A549 (cell line): ENCODE measurements at regions not wholly inside any gene's neighbourhood (a gene's known extent, or its start where the extent isn't known, plus 50 kb on each side); places are given as distances from the start of the nearest gene placed in this dataset.

Source experiments
- ATAC-seq, 2 experiments: fragments of 200-7000 bp in 1 of 2; fragments of >200 bp in 1 of 2; cut with Nextera tagmentation in 1 of 2; cut with Tn5 transposase in 1 of 2; 3 replicates each; pipeline versions ENCODE4 v1.8.0 to v1.9.1; 2018 to 2020; ENCODE audit warnings: mild to moderate bottlenecking in 1 of 2, moderate library complexity in 1 of 2
- CTCF ChIA-PET: fragments of 300-600 bp; sonication (Branson Sonifier 250); formaldehyde crosslinking; extraction: SDS; loops from one replicate; lab custom pipeline; 2021; ENCODE audit warnings: antibody characterized with exemption, inconsistent platforms; lab: Yijun Ruan, JAX
- POLR2A ChIA-PET: fragments of 350-600 bp; formaldehyde crosslinking; extraction: SDS; loops from one replicate; lab custom pipeline; 2021; ENCODE audit warnings: antibody characterized with exemption, inconsistent platforms; lab: Yijun Ruan, JAX
- DNase-seq, 2 experiments: peaks; one replicate each; pipeline versions ENCODE4 v3.0.0 to v3.0.0-alpha.2; 2011 to 2016; ENCODE audit warnings: low read depth in 1 of 2, low spot score in 1 of 2
- FAIRE-seq: peaks from 2 replicates; lab custom pipeline; 2011; peaks lifted over from hg19 to GRCh38; lab: Jason Lieb, UNC
- H3K27ac ChIP-seq, 2 experiments: fragments of >200 bp; sonication (Bioruptor Twin); formaldehyde crosslinking; 3 replicates each; pipeline ENCODE4 v1.5.1; 2016 to 2017
- H3K4me1 ChIP-seq: fragments of >200 bp; sonication (Bioruptor Twin); formaldehyde crosslinking; 3 replicates; pipeline ENCODE4 v1.6.1; 2016
- H3K4me2 ChIP-seq: fragments of >200 bp; sonication (Bioruptor Twin); formaldehyde crosslinking; 3 replicates; pipeline ENCODE4 v1.6.1; 2016
- H3K4me3 ChIP-seq: fragments of >200 bp; sonication (Bioruptor Twin); formaldehyde crosslinking; 3 replicates; pipeline ENCODE4 v1.5.1; 2016
- H3K9me3 ChIP-seq: fragments of >200 bp; sonication (Bioruptor Twin); formaldehyde crosslinking; 3 replicates; pipeline ENCODE4 v1.6.1; 2016
- BHLHE40 ChIP-seq: IDR thresholded peaks from 2 replicates; pipeline ENCODE4 v1.6.1; 2012; ENCODE audit warnings: low read depth, low read length, inconsistent platforms
- CHD2 ChIP-seq: fragments of 150-350 bp; IDR thresholded peaks from 2 replicates; pipeline ENCODE4 v1.6.1; 2014; ENCODE audit warnings: low read length; ENCODE audit not compliant: partially characterized antibody
- CHD4 ChIP-seq: fragments of 200-600 bp; sonication (generic); IDR thresholded peaks from 2 replicates; pipeline ENCODE4 v1.6.1; 2016; ENCODE audit warnings: antibody characterized with exemption, mild to moderate bottlenecking, borderline replicate concordance
- EHMT2 ChIP-seq: fragments of 200-600 bp; sonication (generic); IDR thresholded peaks from 2 replicates; pipeline ENCODE4 v1.6.1; 2016; ENCODE audit warnings: antibody characterized with exemption, low read depth, mild to moderate bottlenecking, moderate library complexity
- EP300 ChIP-seq, 2 experiments: fragments of >200 bp; sonication (Bioruptor Twin); formaldehyde crosslinking; IDR thresholded peaks; 2 replicates in 1 of 2; 3 replicates in 1 of 2; pipeline ENCODE4 v1.6.1; 2016 to 2017
- FOSL2 ChIP-seq, 2 experiments: fragments of 450-650 bp in 1 of 2; fragments of >200 bp in 1 of 2; sonication (Bioruptor Twin) in 1 of 2; formaldehyde crosslinking; IDR thresholded peaks; 2 replicates each; pipeline versions ENCODE4 v1.5.0 to v1.6.1; 2016 to 2020; ENCODE audit warnings: mild to moderate bottlenecking in 1 of 2, moderate library complexity in 1 of 2
- FOXS1 ChIP-seq: fragments of 250-450 bp; sonication (Bioruptor Pico); IDR thresholded peaks from 2 replicates; pipeline ENCODE4 v1.5.0; 2020; ENCODE audit warnings: mild to moderate bottlenecking, moderate library complexity
- HDAC2 ChIP-seq: fragments of 200-600 bp; sonication (generic); IDR thresholded peaks from 2 replicates; pipeline ENCODE4 v1.6.1; 2016
- HOXB13 ChIP-seq: fragments of 250-450 bp; sonication (Bioruptor Pico); IDR thresholded peaks from 2 replicates; pipeline ENCODE4 v1.5.0; 2020; ENCODE audit warnings: low read depth, mild to moderate bottlenecking, moderate library complexity
- HOXB5 ChIP-seq: fragments of 250-450 bp; sonication (Bioruptor Pico); IDR thresholded peaks from 2 replicates; pipeline ENCODE4 v1.5.0; 2020; ENCODE audit warnings: mild to moderate bottlenecking, moderate library complexity
- KDM1A ChIP-seq: fragments of 200-600 bp; sonication (generic); IDR thresholded peaks from 2 replicates; pipeline ENCODE4 v1.6.1; 2016; ENCODE audit warnings: low read depth, mild to moderate bottlenecking
- MYC ChIP-seq: IDR thresholded peaks from 2 replicates; pipeline ENCODE4 v1.6.1; 2012; ENCODE audit warnings: mild to moderate bottlenecking, inconsistent platforms, low read length, improper control_type of control experiment, borderline replicate concordance
- NR3C1 ChIP-seq: fragments of >200 bp; sonication (Bioruptor Twin); formaldehyde crosslinking; IDR thresholded peaks from 3 replicates; pipeline ENCODE4 v1.6.1; 2017
- PHF8 ChIP-seq: fragments of 200-600 bp; sonication (generic); IDR thresholded peaks from 2 replicates; pipeline ENCODE4 v1.6.1; 2016; ENCODE audit warnings: low read depth, mild to moderate bottlenecking, antibody characterized with exemption, moderate library complexity, borderline replicate concordance
- POLR2A ChIP-seq: IDR thresholded peaks from 2 replicates; pipeline ENCODE4 v1.6.1; 2012; ENCODE audit warnings: mild to moderate bottlenecking, low read length
- RCOR1 ChIP-seq: fragments of 150-350 bp; IDR thresholded peaks from 2 replicates; pipeline ENCODE4 v1.6.1; 2014; ENCODE audit warnings: antibody characterized with exemption, low read length, low read depth
- RNF2 ChIP-seq: fragments of 200-600 bp; sonication (generic); IDR thresholded peaks from 2 replicates; pipeline ENCODE4 v1.6.1; 2016; ENCODE audit warnings: low read depth, mild to moderate bottlenecking, antibody characterized with exemption, moderate library complexity, borderline replicate concordance
- TP53 ChIP-seq: fragments of 250-450 bp; sonication (Bioruptor Pico); IDR thresholded peaks from 2 replicates; pipeline ENCODE4 v1.5.0; 2021; ENCODE audit warnings: mild to moderate bottlenecking, moderate library complexity
- ZFP36 ChIP-seq: fragments of 450-650 bp; IDR thresholded peaks from 2 replicates; pipeline ENCODE4 v1.6.1; 2014; ENCODE audit warnings: borderline replicate concordance; ENCODE audit not compliant: partially characterized antibody
- ZNF302 ChIP-seq: fragments of 250-450 bp; sonication (Bioruptor Pico); IDR thresholded peaks from 2 replicates; pipeline ENCODE4 v1.9.0; 2021; ENCODE audit warnings: inconsistent platforms, mild to moderate bottlenecking, moderate library complexity
- ZSCAN20 ChIP-seq: fragments of 250-450 bp; sonication (Bioruptor Pico); IDR thresholded peaks from 2 replicates; pipeline ENCODE4 v1.8.0; 2022; ENCODE audit warnings: mild to moderate bottlenecking, moderate library complexity
- WGBS: methylation state at CpG from one replicate; pipeline ENCODE4 v1.1.6; 2017; ENCODE audit errors: missing lambda C conversion rate; 5-methylcytosine and 5-hydroxymethylcytosine counted together
- TF ChIP-seq, protein P1 (sequence below): fragments of 200-600 bp; sonication (generic); IDR thresholded peaks from 2 replicates; pipeline ENCODE4 v1.6.1; 2016; ENCODE audit warnings: antibody characterized with exemption, mild to moderate bottlenecking, moderate library complexity
- TF ChIP-seq, protein P2 (sequence below): IDR thresholded peaks from 2 replicates; pipeline ENCODE4 v1.6.1; 2012
- TF ChIP-seq, protein P3 (sequence below): fragments of 450-650 bp; IDR thresholded peaks from 2 replicates; pipeline ENCODE4 v1.6.1; 2014; ENCODE audit warnings: antibody characterized with exemption
- TF ChIP-seq, protein P4 (sequence below): IDR thresholded peaks from 2 replicates; pipeline ENCODE4 v1.6.1; 2012; ENCODE audit warnings: low read depth, borderline replicate concordance
- TF ChIP-seq, protein P5 (sequence below): fragments of >200 bp; sonication (Bioruptor Twin); formaldehyde crosslinking; IDR thresholded peaks from 3 replicates; pipeline ENCODE4 v1.6.1; 2016
- TF ChIP-seq, protein P6 (sequence below): fragments of 250-450 bp; sonication (Bioruptor Pico); IDR thresholded peaks from 2 replicates; pipeline ENCODE4 v1.5.0; 2020; ENCODE audit warnings: low read depth, mild to moderate bottlenecking, moderate library complexity
- TF ChIP-seq, protein P7 (sequence below): fragments of >200 bp; sonication (Bioruptor Twin); formaldehyde crosslinking; IDR thresholded peaks from 3 replicates; pipeline ENCODE4 v1.5.1; 2016

DNA sequence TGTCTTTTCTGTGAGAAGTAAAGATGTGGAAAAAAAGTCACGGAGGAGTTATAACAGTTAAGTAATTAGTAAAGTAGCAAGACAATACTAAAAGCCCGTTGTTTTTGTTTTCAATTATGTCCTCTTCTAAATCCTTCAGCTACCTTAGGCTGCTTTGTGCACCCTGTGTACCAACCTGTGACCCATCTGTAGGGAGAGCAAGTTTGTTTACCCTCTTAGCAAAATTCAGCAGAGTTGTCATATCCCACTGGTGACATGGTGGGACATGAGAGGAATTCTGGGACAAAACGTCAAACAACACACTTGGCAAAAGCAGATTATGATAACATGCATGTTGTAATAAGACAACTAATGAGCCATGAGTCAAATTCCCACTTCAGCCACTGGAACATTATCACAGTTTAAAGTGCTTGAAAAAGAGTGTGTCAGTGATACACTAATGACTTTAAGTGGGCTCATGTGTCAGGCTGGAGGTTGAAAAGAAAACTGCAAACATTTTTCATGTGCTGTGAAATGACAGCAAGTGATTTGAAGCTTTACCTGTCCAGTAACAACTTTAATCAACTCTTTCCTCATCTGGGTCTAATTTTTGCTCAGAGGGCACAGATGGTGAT, 392.8 kb upstream of the ACVR2A start:
- no peak for FAIRE-seq
- POLR2A ChIA-PET, result no interaction called here
- CTCF ChIA-PET, result no interaction called here
- WGBS, result 0% methylated on average over 3 of the region's 3 CpGs
- TF ChIP-seq MYC, result no peak
- no peak for TF ChIP-seq PHF8
- TF ChIP-seq HOXB13, result no peak
- TF ChIP-seq, protein P1, sequence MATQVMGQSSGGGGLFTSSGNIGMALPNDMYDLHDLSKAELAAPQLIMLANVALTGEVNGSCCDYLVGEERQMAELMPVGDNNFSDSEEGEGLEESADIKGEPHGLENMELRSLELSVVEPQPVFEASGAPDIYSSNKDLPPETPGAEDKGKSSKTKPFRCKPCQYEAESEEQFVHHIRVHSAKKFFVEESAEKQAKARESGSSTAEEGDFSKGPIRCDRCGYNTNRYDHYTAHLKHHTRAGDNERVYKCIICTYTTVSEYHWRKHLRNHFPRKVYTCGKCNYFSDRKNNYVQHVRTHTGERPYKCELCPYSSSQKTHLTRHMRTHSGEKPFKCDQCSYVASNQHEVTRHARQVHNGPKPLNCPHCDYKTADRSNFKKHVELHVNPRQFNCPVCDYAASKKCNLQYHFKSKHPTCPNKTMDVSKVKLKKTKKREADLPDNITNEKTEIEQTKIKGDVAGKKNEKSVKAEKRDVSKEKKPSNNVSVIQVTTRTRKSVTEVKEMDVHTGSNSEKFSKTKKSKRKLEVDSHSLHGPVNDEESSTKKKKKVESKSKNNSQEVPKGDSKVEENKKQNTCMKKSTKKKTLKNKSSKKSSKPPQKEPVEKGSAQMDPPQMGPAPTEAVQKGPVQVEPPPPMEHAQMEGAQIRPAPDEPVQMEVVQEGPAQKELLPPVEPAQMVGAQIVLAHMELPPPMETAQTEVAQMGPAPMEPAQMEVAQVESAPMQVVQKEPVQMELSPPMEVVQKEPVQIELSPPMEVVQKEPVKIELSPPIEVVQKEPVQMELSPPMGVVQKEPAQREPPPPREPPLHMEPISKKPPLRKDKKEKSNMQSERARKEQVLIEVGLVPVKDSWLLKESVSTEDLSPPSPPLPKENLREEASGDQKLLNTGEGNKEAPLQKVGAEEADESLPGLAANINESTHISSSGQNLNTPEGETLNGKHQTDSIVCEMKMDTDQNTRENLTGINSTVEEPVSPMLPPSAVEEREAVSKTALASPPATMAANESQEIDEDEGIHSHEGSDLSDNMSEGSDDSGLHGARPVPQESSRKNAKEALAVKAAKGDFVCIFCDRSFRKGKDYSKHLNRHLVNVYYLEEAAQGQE, result no peak
- no peak for TF ChIP-seq HDAC2
- TF ChIP-seq KDM1A, result no peak
- TF ChIP-seq, protein P2, sequence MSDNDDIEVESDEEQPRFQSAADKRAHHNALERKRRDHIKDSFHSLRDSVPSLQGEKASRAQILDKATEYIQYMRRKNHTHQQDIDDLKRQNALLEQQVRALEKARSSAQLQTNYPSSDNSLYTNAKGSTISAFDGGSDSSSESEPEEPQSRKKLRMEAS, result no peak
- TF ChIP-seq TP53 (CRISPR knock-in tag), result no peak
- TF ChIP-seq FOXS1 (CRISPR knock-in tag), result no peak
- Histone ChIP-seq H3K4me2 (no peak overlapping the region), H3K27ac (no peak overlapping the region), H3K9me3 (no peaks in the 10 kb centered on the region), H3K4me1 (no peaks in the 10 kb centered on the region), H3K4me3 (no peak overlapping the region)
- no peak for DNase-seq
- ATAC-seq, result no peak

DNA sequence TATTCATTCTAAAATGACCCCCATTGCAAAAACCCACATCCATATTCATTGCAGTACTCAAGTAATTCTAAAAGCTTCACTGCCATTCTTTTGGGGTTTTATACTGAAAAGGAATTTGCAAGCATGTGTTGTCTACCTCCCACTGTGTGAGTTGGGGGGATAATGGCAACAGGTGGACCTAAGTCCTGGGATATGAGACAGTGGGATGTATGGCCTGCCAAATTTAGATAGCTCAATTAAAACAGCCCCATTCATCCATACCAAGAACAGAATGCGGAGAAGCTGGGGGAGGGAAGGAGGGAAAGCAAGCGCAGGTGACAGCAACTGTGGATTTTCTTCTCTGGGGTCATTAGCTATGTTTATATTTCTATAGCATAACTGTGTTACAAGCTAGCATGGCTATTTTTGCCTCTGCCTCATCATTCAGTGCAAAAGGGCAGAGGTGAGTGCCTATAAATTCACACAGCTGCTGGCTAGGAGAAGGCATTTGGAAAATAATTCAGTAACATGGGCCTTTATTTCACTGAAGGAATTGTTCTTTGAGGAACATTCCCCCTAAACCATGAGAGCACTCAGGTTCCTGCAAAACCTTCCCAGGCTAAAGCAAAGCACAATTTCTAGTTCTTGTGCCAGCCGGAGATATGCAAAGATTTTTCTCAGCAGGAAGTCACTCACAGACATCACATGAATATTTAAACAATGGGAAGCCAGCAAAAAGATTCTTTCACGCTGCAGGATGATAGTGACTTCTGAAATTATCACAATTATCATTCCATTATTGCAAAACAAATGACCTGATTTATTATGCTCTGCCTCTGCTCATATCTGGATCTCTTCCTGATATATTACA, 393.9 kb upstream of the ACVR2A start:
- no peaks in the 10 kb centered on the region for H3K9me3 ChIP-seq
- H3K27ac ChIP-seq, result no peak overlapping the region
- H3K4me1 ChIP-seq, result no peaks in the 10 kb centered on the region
- FAIRE-seq (no peak), DNase-seq (no peak)
- POLR2A ChIA-PET, result no interaction called here
- H3K4me3 ChIP-seq, result no peak overlapping the region
- CTCF ChIA-PET, result no interaction called here
- TF ChIP-seq, protein P3, sequence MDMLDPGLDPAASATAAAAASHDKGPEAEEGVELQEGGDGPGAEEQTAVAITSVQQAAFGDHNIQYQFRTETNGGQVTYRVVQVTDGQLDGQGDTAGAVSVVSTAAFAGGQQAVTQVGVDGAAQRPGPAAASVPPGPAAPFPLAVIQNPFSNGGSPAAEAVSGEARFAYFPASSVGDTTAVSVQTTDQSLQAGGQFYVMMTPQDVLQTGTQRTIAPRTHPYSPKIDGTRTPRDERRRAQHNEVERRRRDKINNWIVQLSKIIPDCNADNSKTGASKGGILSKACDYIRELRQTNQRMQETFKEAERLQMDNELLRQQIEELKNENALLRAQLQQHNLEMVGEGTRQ, result no peak
- no peak for TF ChIP-seq EP300 (IDR thresholded peaks at IDR 0.05)
- TF ChIP-seq BHLHE40, result no peak
- TF ChIP-seq NR3C1, result no peak
- TF ChIP-seq EHMT2, result no peak
- TF ChIP-seq HOXB5 (CRISPR knock-in tag), result no peak
- no peak for TF ChIP-seq ZSCAN20 (CRISPR knock-in tag)
- TF ChIP-seq ZFP36, result no peak
- no peak for TF ChIP-seq ZNF302 (CRISPR knock-in tag)
- TF ChIP-seq RNF2, result no peak
- TF ChIP-seq RCOR1, result no peak
- TF ChIP-seq, protein P4, sequence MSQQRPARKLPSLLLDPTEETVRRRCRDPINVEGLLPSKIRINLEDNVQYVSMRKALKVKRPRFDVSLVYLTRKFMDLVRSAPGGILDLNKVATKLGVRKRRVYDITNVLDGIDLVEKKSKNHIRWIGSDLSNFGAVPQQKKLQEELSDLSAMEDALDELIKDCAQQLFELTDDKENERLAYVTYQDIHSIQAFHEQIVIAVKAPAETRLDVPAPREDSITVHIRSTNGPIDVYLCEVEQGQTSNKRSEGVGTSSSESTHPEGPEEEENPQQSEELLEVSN, result no peak
- no peak for TF ChIP-seq CHD4
- TF ChIP-seq, protein P5, sequence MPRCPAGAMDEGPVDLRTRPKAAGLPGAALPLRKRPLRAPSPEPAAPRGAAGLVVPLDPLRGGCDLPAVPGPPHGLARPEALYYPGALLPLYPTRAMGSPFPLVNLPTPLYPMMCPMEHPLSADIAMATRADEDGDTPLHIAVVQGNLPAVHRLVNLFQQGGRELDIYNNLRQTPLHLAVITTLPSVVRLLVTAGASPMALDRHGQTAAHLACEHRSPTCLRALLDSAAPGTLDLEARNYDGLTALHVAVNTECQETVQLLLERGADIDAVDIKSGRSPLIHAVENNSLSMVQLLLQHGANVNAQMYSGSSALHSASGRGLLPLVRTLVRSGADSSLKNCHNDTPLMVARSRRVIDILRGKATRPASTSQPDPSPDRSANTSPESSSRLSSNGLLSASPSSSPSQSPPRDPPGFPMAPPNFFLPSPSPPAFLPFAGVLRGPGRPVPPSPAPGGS, result no peak
- TF ChIP-seq, protein P6, sequence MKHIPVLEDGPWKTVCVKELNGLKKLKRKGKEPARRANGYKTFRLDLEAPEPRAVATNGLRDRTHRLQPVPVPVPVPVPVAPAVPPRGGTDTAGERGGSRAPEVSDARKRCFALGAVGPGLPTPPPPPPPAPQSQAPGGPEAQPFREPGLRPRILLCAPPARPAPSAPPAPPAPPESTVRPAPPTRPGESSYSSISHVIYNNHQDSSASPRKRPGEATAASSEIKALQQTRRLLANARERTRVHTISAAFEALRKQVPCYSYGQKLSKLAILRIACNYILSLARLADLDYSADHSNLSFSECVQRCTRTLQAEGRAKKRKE (CRISPR knock-in tag), result no peak
- TF ChIP-seq FOSL2 (IDR thresholded peaks at IDR 0.05), result no peak
- TF ChIP-seq FOSL2 (CRISPR knock-in tag; IDR thresholded peaks at IDR 0.05), result no peak
- TF ChIP-seq CHD2, result no peak
- TF ChIP-seq POLR2A, result no peak
- TF ChIP-seq, protein P7, sequence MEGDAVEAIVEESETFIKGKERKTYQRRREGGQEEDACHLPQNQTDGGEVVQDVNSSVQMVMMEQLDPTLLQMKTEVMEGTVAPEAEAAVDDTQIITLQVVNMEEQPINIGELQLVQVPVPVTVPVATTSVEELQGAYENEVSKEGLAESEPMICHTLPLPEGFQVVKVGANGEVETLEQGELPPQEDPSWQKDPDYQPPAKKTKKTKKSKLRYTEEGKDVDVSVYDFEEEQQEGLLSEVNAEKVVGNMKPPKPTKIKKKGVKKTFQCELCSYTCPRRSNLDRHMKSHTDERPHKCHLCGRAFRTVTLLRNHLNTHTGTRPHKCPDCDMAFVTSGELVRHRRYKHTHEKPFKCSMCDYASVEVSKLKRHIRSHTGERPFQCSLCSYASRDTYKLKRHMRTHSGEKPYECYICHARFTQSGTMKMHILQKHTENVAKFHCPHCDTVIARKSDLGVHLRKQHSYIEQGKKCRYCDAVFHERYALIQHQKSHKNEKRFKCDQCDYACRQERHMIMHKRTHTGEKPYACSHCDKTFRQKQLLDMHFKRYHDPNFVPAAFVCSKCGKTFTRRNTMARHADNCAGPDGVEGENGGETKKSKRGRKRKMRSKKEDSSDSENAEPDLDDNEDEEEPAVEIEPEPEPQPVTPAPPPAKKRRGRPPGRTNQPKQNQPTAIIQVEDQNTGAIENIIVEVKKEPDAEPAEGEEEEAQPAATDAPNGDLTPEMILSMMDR, result no peak
- TF ChIP-seq, all 56 proteins: peak for 0
- H3K4me2 ChIP-seq, result no peak overlapping the region
- WGBS, result 32% methylated on average over 4 of the region's 4 CpGs
- no peak for ATAC-seq
